Gastrocnemius medialis (tissue), 4 donors: ENCODE measurements at regions not wholly inside any gene's neighbourhood (a gene's known extent, or its start where the extent isn't known, plus 50 kb on each side); places are given as distances from the start of the nearest gene placed in this dataset.

ENCODE experiments used
- CTCF ChIP-seq, 5 experiments: fragments of 450-650 bp in 3 of 5; fragments of 200-600 bp in 2 of 5; sonication (generic) in 2 of 5; IDR thresholded peaks in 4 of 5; conservative IDR thresholded peaks in 1 of 5; 1 replicate in 4 of 5; 2 replicates in 1 of 5; pipeline ENCODE4 v1.5.1; 2016 to 2019; ENCODE audit warnings: antibody characterized with exemption in 5 of 5, mild to moderate bottlenecking in 3 of 5, moderate library complexity in 3 of 5
- POLR2A ChIP-seq, 2 donors: fragments of 450-650 bp; IDR thresholded peaks; one replicate each; pipeline ENCODE4 v1.6.1; 2017; ENCODE audit warnings: antibody characterized with exemption in 2 of 2, mild to moderate bottlenecking in 2 of 2, moderate library complexity in 2 of 2

- no peak for TF ChIP-seq CTCF (IDR thresholded peaks at IDR 0.05 in 4 of 5, conservative IDR thresholded peaks at IDR 0.05 in 1 of 5)
- no peak for TF ChIP-seq POLR2A (IDR thresholded peaks at IDR 0.05)
These were observed 124.4 kb upstream of the PRMT8 start for GRCh38 chr12:3366451-3367110.
